G401 (cell line): ENCODE measurements at regions not wholly inside any gene's neighbourhood (a gene's known extent, or its start where the extent isn't known, plus 50 kb on each side); places are given as distances from the start of the nearest gene placed in this dataset.
"Not testable (repeated sequence)": the region's sequence is repeated elsewhere in the genome, so short reads cannot be mapped to it uniquely, and the experiment has no call there.

Source experiments
- DNase-seq: peaks from one replicate; pipeline ENCODE4 v3.0.0-alpha.2; 2015; ENCODE audit warnings: low spot score
- in situ Hi-C: cut with HindIII; loops from 2 replicates; pipeline ENCODE4 v1.10.0; 2016; ENCODE audit warnings: low sequenced_read_pairs, mixed read lengths

GRCh38 chr13:99800951-99801350, 170.6 kb downstream of the ZIC5 start:
- DNase-seq: no peak
- in situ Hi-C loops: no loop called here

- DNase-seq: no peak
- in situ Hi-C loops: no loop called here
Measured at GRCh38 chr13:99800011-99800410, 171.6 kb downstream of the ZIC5 start.

GRCh38 chr13:99798756-99799155, 172.8 kb downstream of the ZIC5 start:
- no peak for DNase-seq
- in situ Hi-C loops: no loop called here

GRCh38 chr13:99797691-99798090, 173.9 kb downstream of the ZIC5 start:
- in situ Hi-C loops: no loop called here

GRCh38 chr13:99796175-99796819, 175.3 kb downstream of the ZIC5 start:
- no peak for DNase-seq
- in situ Hi-C loops: no loop called here

More at GRCh38 chr13:99797691-99798090, 173.9 kb downstream of the ZIC5 start:
- no peak for DNase-seq

- in situ Hi-C loops: no loop called here
- no peak for DNase-seq
Measured at GRCh38 chr13:99792079-99792921, 179.3 kb downstream of the ZIC5 start.

- in situ Hi-C loops: no loop called here
- DNase-seq: no peak
Measured at GRCh38 chr13:99782669-99783068, 188.9 kb downstream of the ZIC5 start.

GRCh38 chr13:99778500-99778899, 193.1 kb downstream of the ZIC5 start:
- DNase-seq: no peak

GRCh38 chr13:99777873-99778272, 193.7 kb downstream of the ZIC5 start:
- in situ Hi-C loops: no loop called here
- DNase-seq: no peak

More at GRCh38 chr13:99778500-99778899, 193.1 kb downstream of the ZIC5 start:
- in situ Hi-C loops: no loop called here

- no peak for DNase-seq
- in situ Hi-C loops: no loop called here
Measured at GRCh38 chr13:99774644-99775043, 196.9 kb downstream of the ZIC5 start.

- in situ Hi-C loops: no loop called here
- no peak for DNase-seq
Measured at GRCh38 chr13:99768986-99769385, 202.6 kb downstream of the ZIC5 start.

GRCh38 chr13:99766641-99767045, 204.9 kb downstream of the ZIC5 start:
- in situ Hi-C loops: no loop called here
- DNase-seq: peak; percentile 65

- no peak for DNase-seq
- in situ Hi-C loops: no loop called here
Measured at GRCh38 chr13:99765869-99766268, 205.7 kb downstream of the ZIC5 start.

GRCh38 chr13:99760456-99760855, 211.1 kb downstream of the ZIC5 start:
- DNase-seq: no peak

GRCh38 chr13:99759163-99759552, 212.4 kb downstream of the ZIC5 start:
- no peak for DNase-seq
- in situ Hi-C loops: no loop called here

More at GRCh38 chr13:99760456-99760855, 211.1 kb downstream of the ZIC5 start:
- in situ Hi-C loops: no loop called here

GRCh38 chr13:99758460-99759162, 213.0 kb downstream of the ZIC5 start:
- DNase-seq: peak; percentile 96

GRCh38 chr13:99757756-99758459, 213.7 kb downstream of the ZIC5 start:
- in situ Hi-C loops: no loop called here

More at GRCh38 chr13:99758460-99759162, 213.0 kb downstream of the ZIC5 start:
- in situ Hi-C loops: no loop called here

GRCh38 chr13:99756281-99756680, 215.3 kb downstream of the ZIC5 start:
- in situ Hi-C loops: no loop called here
- no peak for DNase-seq

More at GRCh38 chr13:99757756-99758459, 213.7 kb downstream of the ZIC5 start:
- DNase-seq: peak; percentile 87

GRCh38 chr13:99754750-99755149, 216.8 kb downstream of the ZIC5 start:
- DNase-seq, in situ Hi-C loops: not testable (repeated sequence)
